ENCODE measurements at regions not wholly inside any gene's neighbourhood (a gene's known extent, or its start where the extent isn't known, plus 50 kb on each side); places are given as distances from the start of the nearest gene placed in this dataset.

GRCh38 chr13:64866331-64866730, 2363.8 kb downstream of the PCDH9 start:
- Histone ChIP-seq H3K27me3 (no peaks in the 10 kb centered on the region), H3K4me3 (no peak overlapping the region), H3K4me1 (no peaks in the 10 kb centered on the region), H3K36me3 (no peaks in the 10 kb centered on the region), H3K9me3 (peaks cover 0 to 6% of the 10 kb centered on the region in 2 donors), H3K27ac (no peak overlapping the region)
- no peak for DNase-seq (ENCODE audit: low spot score)
- no peak for TF ChIP-seq CTCF (IDR thresholded peaks at IDR 0.05)

- H3K36me3 ChIP-seq: no peaks in the 10 kb centered on the region
- no peak overlapping the region for H3K4me3 ChIP-seq
- H3K4me1 ChIP-seq: no peaks in the 10 kb centered on the region
- no peak for TF ChIP-seq CTCF (IDR thresholded peaks at IDR 0.05)
- H3K9me3 ChIP-seq: no peaks in the 10 kb centered on the region
- no peaks in the 10 kb centered on the region for H3K27me3 ChIP-seq
- no peak overlapping the region for H3K27ac ChIP-seq
- no peak for DNase-seq (ENCODE audit: low spot score)
Observed at GRCh38 chr13:64855506-64855905, 2374.6 kb downstream of the PCDH9 start.

GRCh38 chr13:64850017-64850416, 2380.1 kb downstream of the PCDH9 start:
- DNase-seq (ENCODE audit: low spot score): no peak
- H3K27ac ChIP-seq: no peak overlapping the region
- TF ChIP-seq CTCF (IDR thresholded peaks at IDR 0.05): no peak
- H3K4me3 ChIP-seq: no peak overlapping the region
- H3K4me1 ChIP-seq: no peaks in the 10 kb centered on the region
- H3K36me3 ChIP-seq: no peaks in the 10 kb centered on the region
- no peaks in the 10 kb centered on the region for H3K9me3 ChIP-seq
- no peaks in the 10 kb centered on the region for H3K27me3 ChIP-seq

- Histone ChIP-seq H3K9me3 (no peaks in the 10 kb centered on the region), H3K36me3 (no peaks in the 10 kb centered on the region), H3K4me3 (no peak overlapping the region), H3K27me3 (no peaks in the 10 kb centered on the region), H3K27ac (no peak overlapping the region), H3K4me1 (no peaks in the 10 kb centered on the region)
- no peak for DNase-seq (ENCODE audit: low spot score)
- TF ChIP-seq CTCF (IDR thresholded peaks at IDR 0.05): no peak
Observed at GRCh38 chr13:64849196-64849595, 2380.9 kb downstream of the PCDH9 start.

GRCh38 chr13:64847767-64848166, 2382.4 kb downstream of the PCDH9 start:
- Histone ChIP-seq H3K9me3 (no peaks in the 10 kb centered on the region), H3K36me3 (no peaks in the 10 kb centered on the region), H3K27me3 (no peaks in the 10 kb centered on the region), H3K4me3 (no peak overlapping the region), H3K27ac (no peak overlapping the region), H3K4me1 (no peaks in the 10 kb centered on the region)
- TF ChIP-seq CTCF (IDR thresholded peaks at IDR 0.05): no peak
- no peak for DNase-seq (ENCODE audit: low spot score)

GRCh38 chr13:64845110-64845509, 2385.0 kb downstream of the PCDH9 start:
- no peaks in the 10 kb centered on the region for H3K4me1 ChIP-seq
- H3K4me3 ChIP-seq: no peak overlapping the region
- no peak overlapping the region for H3K27ac ChIP-seq
- no peak for DNase-seq (ENCODE audit: low spot score)
- H3K27me3 ChIP-seq: no peaks in the 10 kb centered on the region
- H3K9me3 ChIP-seq: no peaks in the 10 kb centered on the region
- no peaks in the 10 kb centered on the region for H3K36me3 ChIP-seq
- TF ChIP-seq CTCF (IDR thresholded peaks at IDR 0.05): no peak
